HL-60 (cell line): ENCODE measurements at regions not wholly inside any gene's neighbourhood (a gene's known extent, or its start where the extent isn't known, plus 50 kb on each side); places are given as distances from the start of the nearest gene placed in this dataset.

ENCODE experiments used
- DNase-seq, 2 experiments: peaks; one replicate each; pipeline ENCODE4 v3.0.0-alpha.2; 2010 to 2020; ENCODE audit warnings: low read depth in 1 of 2, low spot score in 1 of 2
- H3K27ac ChIP-seq: fragments of 250-450 bp; sonication (Bioruptor Pico); replicated peaks from 2 replicates; pipeline ENCODE4 v1.5.1; 2020; ENCODE audit warnings: mild to moderate bottlenecking, moderate library complexity
- H3K27me3 ChIP-seq: fragments of 250-450 bp; sonication (Bioruptor Pico); 2 replicates; pipeline ENCODE4 v1.5.1; 2021; ENCODE audit warnings: mild to moderate bottlenecking, moderate library complexity; ENCODE audit not compliant: insufficient read depth, poor library complexity, severe bottlenecking
- H3K4me3 ChIP-seq: replicated peaks from 2 replicates; pipeline ENCODE4 v1.5.1; 2011; ENCODE audit warnings: mild to moderate bottlenecking, control low read depth, low read length; ENCODE audit not compliant: insufficient read depth
- CTCF ChIP-seq: IDR thresholded peaks from one replicate; pipeline ENCODE4 v1.5.1; 2011; ENCODE audit warnings: low read length, control low read depth, inconsistent platforms; ENCODE audit not compliant: insufficient read depth
- GABPA ChIP-seq: IDR thresholded peaks from 2 replicates; pipeline ENCODE4 v1.6.1; 2012; ENCODE audit warnings: low read depth
- POLR2AphosphoS5 ChIP-seq: IDR thresholded peaks from 2 replicates; pipeline ENCODE4 v1.6.1; 2012; ENCODE audit warnings: low read depth
- REST ChIP-seq: IDR thresholded peaks from 2 replicates; pipeline ENCODE4 v1.6.1; 2012; ENCODE audit warnings: low read depth; ENCODE audit not compliant: insufficient replicate concordance
- SPI1 ChIP-seq: IDR thresholded peaks from 2 replicates; pipeline ENCODE4 v1.6.1; 2012; ENCODE audit warnings: low read depth, mild to moderate bottlenecking, borderline replicate concordance

GRCh38 chr11:116598036-116598435, 174.8 kb downstream of the BUD13 start:
- Histone ChIP-seq H3K27me3 (no peaks in the 10 kb centered on the region), H3K4me3 (no peak overlapping the region), H3K27ac (no peak overlapping the region)
- no peak for DNase-seq
- no peak for TF ChIP-seq CTCF
- no peak for TF ChIP-seq SPI1
- no peak for TF ChIP-seq REST
- TF ChIP-seq POLR2AphosphoS5, result no peak
- no peak for TF ChIP-seq GABPA

GRCh38 chr11:116596346-116597260, 176.2 kb downstream of the BUD13 start:
- DNase-seq, result no peak
- no peak overlapping the region for H3K4me3 ChIP-seq
- TF ChIP-seq SPI1 (no peak), GABPA (no peak), REST (no peak), POLR2AphosphoS5 (no peak), CTCF (no peak)
- H3K27me3 ChIP-seq, result no peaks in the 10 kb centered on the region
- no peak overlapping the region for H3K27ac ChIP-seq

GRCh38 chr11:116595305-116595880, 177.4 kb downstream of the BUD13 start:
- H3K4me3 ChIP-seq, result no peak overlapping the region
- DNase-seq, result no peak
- H3K27me3 ChIP-seq, result no peaks in the 10 kb centered on the region
- no peak overlapping the region for H3K27ac ChIP-seq
- no peak for TF ChIP-seq SPI1
- TF ChIP-seq GABPA, result no peak
- no peak for TF ChIP-seq CTCF
- TF ChIP-seq REST, result no peak
- TF ChIP-seq POLR2AphosphoS5, result no peak
